ENCODE measurements at regions not wholly inside any gene's neighbourhood (a gene's known extent, or its start where the extent isn't known, plus 50 kb on each side); places are given as distances from the start of the nearest gene placed in this dataset.
"Not testable (repeated sequence)": the region's sequence is repeated elsewhere in the genome, so short reads cannot be mapped to it uniquely, and the experiment has no call there.

- Histone ChIP-seq H3K4me1 (no peaks in the 10 kb centered on the region), H3K27ac (no peak overlapping the region), H3K4me3 (no peak overlapping the region), H3K36me3 (no peaks in the 10 kb centered on the region), H3K27me3 (peaks cover 0 to 5% of the 10 kb centered on the region in 2 donors), H3K9me3 (peaks cover 0 to 4% (median 3%) of the 10 kb centered on the region in 3 donors)
- intact Hi-C loops (cut with DNase I; ENCODE audit: low total_unique reads): no loop called here
- DNase-seq: no peak
- TF ChIP-seq, protein P1, sequence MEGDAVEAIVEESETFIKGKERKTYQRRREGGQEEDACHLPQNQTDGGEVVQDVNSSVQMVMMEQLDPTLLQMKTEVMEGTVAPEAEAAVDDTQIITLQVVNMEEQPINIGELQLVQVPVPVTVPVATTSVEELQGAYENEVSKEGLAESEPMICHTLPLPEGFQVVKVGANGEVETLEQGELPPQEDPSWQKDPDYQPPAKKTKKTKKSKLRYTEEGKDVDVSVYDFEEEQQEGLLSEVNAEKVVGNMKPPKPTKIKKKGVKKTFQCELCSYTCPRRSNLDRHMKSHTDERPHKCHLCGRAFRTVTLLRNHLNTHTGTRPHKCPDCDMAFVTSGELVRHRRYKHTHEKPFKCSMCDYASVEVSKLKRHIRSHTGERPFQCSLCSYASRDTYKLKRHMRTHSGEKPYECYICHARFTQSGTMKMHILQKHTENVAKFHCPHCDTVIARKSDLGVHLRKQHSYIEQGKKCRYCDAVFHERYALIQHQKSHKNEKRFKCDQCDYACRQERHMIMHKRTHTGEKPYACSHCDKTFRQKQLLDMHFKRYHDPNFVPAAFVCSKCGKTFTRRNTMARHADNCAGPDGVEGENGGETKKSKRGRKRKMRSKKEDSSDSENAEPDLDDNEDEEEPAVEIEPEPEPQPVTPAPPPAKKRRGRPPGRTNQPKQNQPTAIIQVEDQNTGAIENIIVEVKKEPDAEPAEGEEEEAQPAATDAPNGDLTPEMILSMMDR (IDR thresholded peaks at IDR 0.05): no peak
Measured at GRCh38 chr11:10955616-10956015, 97.8 kb upstream of the ZBED5 start.

DNA sequence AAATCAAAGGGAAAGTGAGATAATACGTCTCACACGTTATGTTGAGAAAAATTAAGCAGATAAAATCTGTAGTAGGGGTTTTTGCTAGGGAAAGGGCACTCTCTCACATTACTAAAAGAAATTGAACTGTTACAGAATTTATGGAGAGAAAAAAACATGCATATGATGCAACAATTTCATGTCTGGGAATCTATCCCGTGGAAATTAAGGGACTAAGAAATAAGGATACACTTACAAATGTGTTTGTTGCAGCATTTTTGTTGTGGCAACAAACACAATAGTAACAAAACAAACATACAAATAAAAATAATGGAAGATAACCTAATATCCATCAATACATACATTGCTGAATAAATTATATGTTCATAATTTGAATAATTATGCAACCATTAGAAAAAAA, 96.3 kb upstream of the ZBED5 start:
- Histone ChIP-seq H3K27ac (no peak overlapping the region), H3K4me3 (no peak overlapping the region), H3K36me3 (no peaks in the 10 kb centered on the region), H3K4me1 (no peaks in the 10 kb centered on the region), H3K9me3 (peaks cover 0 to 4% (median 0%) of the 10 kb centered on the region in 3 donors), H3K27me3 (peaks cover 0 to 5% of the 10 kb centered on the region in 2 donors)
- intact Hi-C loops (cut with DNase I; ENCODE audit: low total_unique reads): no loop called here
- DNase-seq: no peak
- TF ChIP-seq, protein P1 (IDR thresholded peaks at IDR 0.05): no peak

- H3K36me3 ChIP-seq: no peaks in the 10 kb centered on the region
- no peak for DNase-seq
- intact Hi-C loops (cut with DNase I; ENCODE audit: low total_unique reads): no loop called here
- no peaks in the 10 kb centered on the region for H3K27me3 ChIP-seq
- H3K4me1 ChIP-seq: no peaks in the 10 kb centered on the region
- H3K9me3 ChIP-seq: no peaks in the 10 kb centered on the region
- no peak overlapping the region for H3K4me3 ChIP-seq
- no peak overlapping the region for H3K27ac ChIP-seq
- TF ChIP-seq, protein P1 (IDR thresholded peaks at IDR 0.05): no peak
Measured at GRCh38 chr11:10952872-10953271, 95.0 kb upstream of the ZBED5 start.

DNA sequence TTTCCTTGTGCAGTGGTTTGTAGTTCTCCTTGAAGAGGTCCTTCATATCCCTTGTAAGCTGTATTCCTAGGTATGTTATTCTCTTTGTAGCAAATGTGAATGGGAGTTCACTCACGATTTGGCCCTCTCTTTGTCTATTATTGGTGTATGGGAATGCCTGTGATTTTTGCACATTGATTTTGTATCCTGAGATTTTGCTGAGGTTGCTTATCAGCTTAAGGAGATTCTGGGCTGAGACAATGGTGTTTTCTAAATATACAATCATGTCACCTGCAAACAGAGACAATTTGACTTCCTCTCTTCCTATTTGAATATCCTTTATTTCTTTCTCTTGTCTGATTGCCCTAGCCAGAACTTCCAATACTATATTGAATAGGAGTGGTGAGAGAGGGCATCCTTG, 90.1 kb upstream of the ZBED5 start:
- peaks cover 0 to 10% (median 4%) of the 10 kb centered on the region in 4 donors for H3K4me1 ChIP-seq
- intact Hi-C loops (cut with DNase I; ENCODE audit: low total_unique reads); H3K27ac ChIP-seq; H3K4me3 ChIP-seq; H3K27me3 ChIP-seq; DNase-seq; H3K9me3 ChIP-seq; H3K36me3 ChIP-seq: not testable (repeated sequence)

DNA sequence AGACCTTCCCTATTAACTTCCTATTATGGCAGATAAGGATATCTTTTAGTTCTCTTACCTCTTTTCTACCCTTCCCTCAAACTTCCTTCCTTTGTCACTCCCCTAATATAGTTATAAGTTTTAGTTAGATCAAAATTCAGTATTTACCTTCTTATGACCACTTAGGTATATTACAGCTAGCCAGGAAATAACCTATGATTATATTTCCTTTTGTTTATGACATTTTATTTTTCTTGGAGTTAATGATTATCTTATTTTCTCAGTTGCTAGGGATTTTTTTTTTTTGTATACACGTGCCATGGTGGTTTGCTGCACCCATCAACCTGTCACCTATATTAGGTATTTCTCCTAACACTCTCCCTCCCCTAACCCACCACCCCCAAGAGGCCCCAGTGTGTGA, 88.2 kb upstream of the ZBED5 start:
- TF ChIP-seq, protein P1 (IDR thresholded peaks at IDR 0.05): no peak
- Histone ChIP-seq H3K36me3 (no peaks in the 10 kb centered on the region), H3K9me3 (no peaks in the 10 kb centered on the region), H3K27ac (no peak overlapping the region), H3K4me3 (no peak overlapping the region), H3K27me3 (no peaks in the 10 kb centered on the region), H3K4me1 (peaks cover 0 to 10% (median 4%) of the 10 kb centered on the region in 4 donors)
- DNase-seq: no peak
- intact Hi-C loops (cut with DNase I; ENCODE audit: low total_unique reads): no loop called here

GRCh38 chr11:10945196-10945595, 87.3 kb upstream of the ZBED5 start:
- Histone ChIP-seq H3K9me3 (no peaks in the 10 kb centered on the region), H3K27ac (no peak overlapping the region), H3K36me3 (no peaks in the 10 kb centered on the region), H3K27me3 (no peaks in the 10 kb centered on the region), H3K4me1 (peaks cover 0 to 10% (median 4%) of the 10 kb centered on the region in 4 donors), H3K4me3 (no peak overlapping the region)
- DNase-seq: no peak
- TF ChIP-seq, protein P1 (IDR thresholded peaks at IDR 0.05): no peak
- intact Hi-C loops (cut with DNase I; ENCODE audit: low total_unique reads): no loop called here

Data from tibial artery (tissue), 4 donors.